Smooth muscle cell (in vitro differentiated cells): ENCODE measurements at regions not wholly inside any gene's neighbourhood (a gene's known extent, or its start where the extent isn't known, plus 50 kb on each side); places are given as distances from the start of the nearest gene placed in this dataset.

Experiments used
- DNase-seq: peaks from one replicate; lab custom pipeline; 2025; ENCODE audit not compliant: unreplicated experiment; lab: John Stamatoyannopoulos, UW
- H2AFZ ChIP-seq: fragments of 200-600 bp; sonication (generic); 2 replicates; pipeline ENCODE4 v1.6.0; 2016; ENCODE audit warnings: antibody characterized with exemption, low read depth, mild to moderate bottlenecking
- H3F3A ChIP-seq: fragments of 200-600 bp; sonication (generic); 2 replicates; pipeline ENCODE4 v1.6.0; 2017; ENCODE audit warnings: antibody characterized with exemption, low read depth
- H3K27ac ChIP-seq: fragments of 200-600 bp; sonication (generic); 2 replicates; pipeline ENCODE4 v1.5.1; 2016; ENCODE audit warnings: low read depth, mild to moderate bottlenecking
- H3K27me3 ChIP-seq: fragments of 200-600 bp; sonication (generic); 2 replicates; pipeline ENCODE4 v1.6.1; 2016; ENCODE audit warnings: low read depth, mild to moderate bottlenecking
- H3K36me3 ChIP-seq: fragments of 200-600 bp; sonication (generic); 2 replicates; pipeline ENCODE4 v1.5.1; 2016; ENCODE audit warnings: low read depth
- H3K4me1 ChIP-seq: fragments of 200-600 bp; sonication (generic); 2 replicates; pipeline ENCODE4 v1.5.1; 2016; ENCODE audit warnings: low read depth
- H3K4me2 ChIP-seq: fragments of 200-600 bp; sonication (generic); 2 replicates; pipeline ENCODE4 v1.6.0; 2016; ENCODE audit warnings: mild to moderate bottlenecking
- H3K4me3 ChIP-seq: fragments of 200-600 bp; sonication (generic); 2 replicates; pipeline ENCODE4 v1.5.1; 2016; ENCODE audit warnings: mild to moderate bottlenecking
- H3K79me2 ChIP-seq: fragments of 200-600 bp; sonication (generic); 2 replicates; pipeline ENCODE4 v1.6.0; 2016; ENCODE audit warnings: low read depth, mild to moderate bottlenecking
- H3K9ac ChIP-seq: fragments of 200-600 bp; sonication (generic); 2 replicates; pipeline ENCODE4 v1.6.0; 2016; ENCODE audit warnings: low read depth
- H3K9me3 ChIP-seq: fragments of 200-600 bp; sonication (generic); replicated peaks from 2 replicates; pipeline ENCODE4 v1.5.1; 2016; ENCODE audit warnings: low read depth
- H4K20me1 ChIP-seq: fragments of 200-600 bp; sonication (generic); 2 replicates; pipeline ENCODE4 v1.6.0; 2016; ENCODE audit warnings: low read depth
- CTCF ChIP-seq: fragments of 200-600 bp; sonication (generic); IDR thresholded peaks from 2 replicates; pipeline ENCODE4 v1.5.1; 2017; ENCODE audit warnings: borderline replicate concordance, mild to moderate bottlenecking, antibody characterized with exemption; ENCODE audit not compliant: insufficient read depth, poor library complexity, severe bottlenecking
- WGBS: methylation state at CpG from one replicate; pipeline ENCODE4 v1.1.7; 2016; ENCODE audit warnings: low lambda C conversion rate; 5-methylcytosine and 5-hydroxymethylcytosine counted together

DNA sequence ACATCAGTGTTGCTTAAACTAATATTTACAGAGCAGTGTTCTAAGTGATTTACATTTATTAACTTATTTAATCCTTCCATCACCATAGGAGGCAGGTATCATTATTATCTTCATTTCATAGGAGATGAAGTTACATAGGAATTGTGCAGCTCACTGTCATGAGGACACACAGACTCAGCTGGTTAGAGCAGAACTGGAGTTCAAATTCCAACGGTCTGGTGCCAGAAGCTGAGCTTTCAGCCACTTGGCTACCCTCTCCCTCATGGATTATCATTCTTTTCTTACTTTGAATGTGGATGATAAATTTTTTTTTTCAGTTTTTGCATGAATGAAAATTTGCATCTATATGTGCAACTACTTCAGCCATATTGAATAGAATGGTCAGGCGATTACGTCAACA lies 86.0 kb upstream of the LRIG1 start:
- H3K4me3 ChIP-seq = no peak overlapping the region
- no peak overlapping the region for H3K27ac ChIP-seq
- no peak for DNase-seq
- H3K4me2 ChIP-seq = no peak overlapping the region
- TF ChIP-seq CTCF = no peak
- H3K27me3 ChIP-seq = no peaks in the 10 kb centered on the region
- H3F3A ChIP-seq = peaks cover 3% of the 10 kb centered on the region
- no peaks in the 10 kb centered on the region for H3K79me2 ChIP-seq
- no peaks in the 10 kb centered on the region for H3K9me3 ChIP-seq
- H3K9ac ChIP-seq = no peak overlapping the region
- no peaks in the 10 kb centered on the region for H4K20me1 ChIP-seq
- 98% methylated on average over 3 of the region's 3 CpGs for WGBS
- H3K36me3 ChIP-seq = no peaks in the 10 kb centered on the region
- H2AFZ ChIP-seq = no peak overlapping the region
- H3K4me1 ChIP-seq = peaks cover 28% of the 10 kb centered on the region

GRCh38 chr3:66588340-66588847 lies 87.6 kb upstream of the LRIG1 start:
- Histone ChIP-seq H4K20me1 (no peaks in the 10 kb centered on the region), H3K27ac (no peak overlapping the region), H3K4me3 (no peak overlapping the region), H3K4me1 (peaks cover 43% of the 10 kb centered on the region), H2AFZ (no peak overlapping the region), H3K9me3 (no peaks in the 10 kb centered on the region), H3K27me3 (no peaks in the 10 kb centered on the region), H3F3A (peaks cover 7% of the 10 kb centered on the region), H3K36me3 (no peaks in the 10 kb centered on the region), H3K79me2 (no peaks in the 10 kb centered on the region), H3K4me2 (peak overlapping the region; percentile 3), H3K9ac (no peak overlapping the region)
- no peak for DNase-seq
- TF ChIP-seq CTCF = no peak
- WGBS = 85% methylated on average over 3 of the region's 3 CpGs

GRCh38 chr3:66592016-66592761 lies 91.4 kb upstream of the LRIG1 start:
- H3K4me2 ChIP-seq = peak overlapping the region; percentile 79
- H2AFZ ChIP-seq = no peak overlapping the region
- peak overlapping the region; percentile 71 for H3K27ac ChIP-seq
- no peaks in the 10 kb centered on the region for H4K20me1 ChIP-seq
- H3K27me3 ChIP-seq = no peaks in the 10 kb centered on the region
- TF ChIP-seq CTCF = no peak
- no peaks in the 10 kb centered on the region for H3K79me2 ChIP-seq
- peaks cover 7% of the 10 kb centered on the region for H3F3A ChIP-seq
- H3K4me3 ChIP-seq = peak overlapping the region; percentile 9
- no peak overlapping the region for H3K9ac ChIP-seq
- whole genome bisulfite sequencing = 40% methylated on average over 6 of the region's 6 CpGs
- H3K9me3 ChIP-seq = no peaks in the 10 kb centered on the region
- H3K4me1 ChIP-seq = peaks cover 52% of the 10 kb centered on the region
- no peak for DNase-seq
- no peaks in the 10 kb centered on the region for H3K36me3 ChIP-seq
